PC-3 (cell line): ENCODE measurements at regions not wholly inside any gene's neighbourhood (a gene's known extent, or its start where the extent isn't known, plus 50 kb on each side); places are given as distances from the start of the nearest gene placed in this dataset.

Experiments used
- ATAC-seq: fragments of 200-7000 bp; cut with Tn5 transposase; 2 replicates; pipeline ENCODE4 v1.9.1; 2020; ENCODE audit warnings: mild to moderate bottlenecking, moderate library complexity
- BruUV-seq: library from RNA; stranded (reverse); fragments of 400-500 nt; replicated peaks from 2 replicates; lab custom pipeline; 2021; lab: Mats Ljungman, UMichigan
- CTCF ChIA-PET: fragments of 300-600 bp; sonication (Branson Sonifier 250); formaldehyde crosslinking; loops from one replicate; lab custom pipeline; 2022; ENCODE audit warnings: antibody characterized with exemption; lab: Charles Lee
- POLR2A ChIA-PET: fragments of 300-600 bp; sonication (Branson Sonifier 250); formaldehyde crosslinking; loops from one replicate; lab custom pipeline; 2022; ENCODE audit warnings: antibody characterized with exemption; ENCODE audit not compliant: unreplicated experiment; lab: Charles Lee
- DNase-seq: peaks from one replicate; pipeline ENCODE4 v3.0.0-alpha.2; 2015
- H2AFZ ChIP-seq: fragments of 300-600 bp; sonication (generic); 2 replicates; pipeline ENCODE4 v1.6.0; 2016; ENCODE audit warnings: antibody characterized with exemption, low read length
- H3F3A ChIP-seq: fragments of 300-600 bp; sonication (generic); one replicate; pipeline ENCODE4 v1.6.0; 2017; ENCODE audit warnings: antibody characterized with exemption, low read length, control low read depth, mild to moderate bottlenecking; ENCODE audit not compliant: unreplicated experiment
- H3K27ac ChIP-seq: fragments of 300-600 bp; sonication (generic); 2 replicates; pipeline ENCODE4 v1.5.1; 2016; ENCODE audit warnings: mild to moderate bottlenecking, low read length
- H3K27me3 ChIP-seq: fragments of 300-600 bp; sonication (generic); 2 replicates; pipeline ENCODE4 v1.6.1; 2016; ENCODE audit warnings: low read length, mixed read lengths
- H3K36me3 ChIP-seq: fragments of 300-600 bp; sonication (generic); 2 replicates; pipeline ENCODE4 v1.6.1; 2016; ENCODE audit warnings: low read depth, mixed run types, low read length, mixed read lengths
- H3K4me1 ChIP-seq: fragments of 300-600 bp; sonication (generic); 2 replicates; pipeline ENCODE4 v1.5.1; 2016; ENCODE audit warnings: low read length; ENCODE audit not compliant: insufficient read depth
- H3K4me2 ChIP-seq: fragments of 300-600 bp; sonication (generic); 2 replicates; pipeline ENCODE4 v1.6.0; 2016; ENCODE audit warnings: low read length
- H3K4me3 ChIP-seq: fragments of 300-600 bp; sonication (generic); 2 replicates; pipeline ENCODE4 v1.5.1; 2016; ENCODE audit warnings: mild to moderate bottlenecking, low read length, mixed read lengths
- H3K79me2 ChIP-seq: fragments of 300-600 bp; sonication (generic); 2 replicates; pipeline ENCODE4 v1.6.1; 2017; ENCODE audit warnings: low read length, mixed read lengths
- H3K9ac ChIP-seq: fragments of 300-600 bp; sonication (generic); 2 replicates; pipeline ENCODE4 v1.6.0; 2016; ENCODE audit warnings: mild to moderate bottlenecking, low read length
- H3K9me2 ChIP-seq: fragments of 300-600 bp; sonication (generic); replicated peaks from 2 replicates; pipeline ENCODE4 v1.6.1; 2016; ENCODE audit warnings: mixed run types, low read length, mixed read lengths
- H3K9me3 ChIP-seq: fragments of 300-600 bp; sonication (generic); 2 replicates; pipeline ENCODE4 v1.6.1; 2016; ENCODE audit warnings: low read length, mixed read lengths
- H4K20me1 ChIP-seq: fragments of 300-600 bp; sonication (generic); 2 replicates; pipeline ENCODE4 v1.6.1; 2016; ENCODE audit warnings: low read length, mixed read lengths
- CTCF ChIP-seq: fragments of 300-600 bp; sonication (generic); conservative IDR thresholded peaks from 2 replicates; pipeline ENCODE4 v1.5.1; 2017; ENCODE audit warnings: antibody characterized with exemption, low read depth, mild to moderate bottlenecking, low read length
- EZH2 ChIP-seq: fragments of 300-600 bp; sonication (generic); IDR thresholded peaks from one replicate; pipeline ENCODE4 v1.6.1; 2017; ENCODE audit warnings: antibody characterized with exemption, mild to moderate bottlenecking, low read length; ENCODE audit not compliant: unreplicated experiment
- EZH2phosphoT487 ChIP-seq: fragments of 300-600 bp; sonication (generic); IDR thresholded peaks from 2 replicates; pipeline ENCODE4 v1.6.1; 2018; ENCODE audit warnings: mild to moderate bottlenecking, antibody characterized with exemption, low read length, borderline replicate concordance
- intact Hi-C: fragments of 100-400 bp; cut with micrococcal nuclease; formaldehyde crosslinking; loops from 2 replicates; pipeline ENCODE4 v1.9.0; 2023

- ChIA-PET CTCF (no interaction called here), POLR2A (no interaction called here)
- H4K20me1 ChIP-seq, result no peaks in the 10 kb centered on the region
- H3K4me2 ChIP-seq, result no peak overlapping the region
- no peaks in the 10 kb centered on the region for H3K79me2 ChIP-seq
- no peak overlapping the region for H3K4me3 ChIP-seq
- no peaks in the 10 kb centered on the region for H3K9me2 ChIP-seq
- H2AFZ ChIP-seq, result no peak overlapping the region
- no TSS peak for BruUV-seq
- no peaks in the 10 kb centered on the region for H3K9me3 ChIP-seq
- intact Hi-C loops, result loop anchor here (5.0 to 10.0 kb wide), 3 partner anchors 109 to 527 kb away; no protein-coding TSS in a partner anchor
- no peak overlapping the region for H3K9ac ChIP-seq
- ATAC-seq, result no peak
- H3K27ac ChIP-seq, result peak overlapping the region; percentile 72
- H3K27me3 ChIP-seq, result no peaks in the 10 kb centered on the region
- TF ChIP-seq EZH2phosphoT487, result no peak
- no peak for TF ChIP-seq CTCF
- no peak for TF ChIP-seq EZH2
- peaks cover 59% of the 10 kb centered on the region for H3K4me1 ChIP-seq
- H3K36me3 ChIP-seq, result no peaks in the 10 kb centered on the region
- DNase-seq, result no peak
- H3F3A ChIP-seq, result peaks cover 10% of the 10 kb centered on the region
These were observed 165.9 kb upstream of the KLF7 start for GRCh38 chr2:207331674-207332073.

- no peaks in the 10 kb centered on the region for H3K9me3 ChIP-seq
- ChIA-PET CTCF (no interaction called here), POLR2A (no interaction called here)
- DNase-seq, result no peak
- no peak overlapping the region for H3K27ac ChIP-seq
- H3K9me2 ChIP-seq, result no peaks in the 10 kb centered on the region
- no peaks in the 10 kb centered on the region for H3K36me3 ChIP-seq
- no peaks in the 10 kb centered on the region for H3K27me3 ChIP-seq
- no peaks in the 10 kb centered on the region for H3K79me2 ChIP-seq
- BruUV-seq, result no TSS peak
- H3F3A ChIP-seq, result peaks cover 7% of the 10 kb centered on the region
- TF ChIP-seq EZH2 (no peak), EZH2phosphoT487 (no peak), CTCF (no peak)
- no peak overlapping the region for H3K9ac ChIP-seq
- no peak overlapping the region for H2AFZ ChIP-seq
- no peak overlapping the region for H3K4me2 ChIP-seq
- intact Hi-C loops, result loop anchor here (5.0 to 10.0 kb wide), 3 partner anchors 110 to 528 kb away; no protein-coding TSS in a partner anchor
- H4K20me1 ChIP-seq, result no peaks in the 10 kb centered on the region
- no peak for ATAC-seq
- H3K4me1 ChIP-seq, result peaks cover 64% of the 10 kb centered on the region
- no peak overlapping the region for H3K4me3 ChIP-seq
These were observed 166.9 kb upstream of the KLF7 start for GRCh38 chr2:207332480-207333212.
